ENCODE measurements at regions not wholly inside any gene's neighbourhood (a gene's known extent, or its start where the extent isn't known, plus 50 kb on each side); places are given as distances from the start of the nearest gene placed in this dataset.

- TF ChIP-seq SUZ12 (IDR thresholded peaks at IDR 0.05; ENCODE audit: extremely low read depth, insufficient read depth, insufficient read length) (no peak), ZNF274 (IDR thresholded peaks at IDR 0.05; ENCODE audit: low read depth, low read length) (no peak)
Measured at GRCh38 chr6:105964979-105965760, 121.0 kb upstream of the PRDM1 start.
